GM10266 (cell line): ENCODE measurements at regions not wholly inside any gene's neighbourhood (a gene's known extent, or its start where the extent isn't known, plus 50 kb on each side); places are given as distances from the start of the nearest gene placed in this dataset.
"Not testable (repeated sequence)": the region's sequence is repeated elsewhere in the genome, so short reads cannot be mapped to it uniquely, and the experiment has no call there.

Experiments used
- DNase-seq: peaks from one replicate; pipeline ENCODE4 v3.0.0; 2012; ENCODE audit errors: extremely low spot score
- CTCF ChIP-seq: IDR thresholded peaks from 2 replicates; pipeline ENCODE4 v1.5.1; 2012; ENCODE audit warnings: mild to moderate bottlenecking, low read depth; ENCODE audit not compliant: control insufficient read depth, insufficient read depth; ENCODE audit errors: missing control alignments

- no peak for DNase-seq
Measured at GRCh38 chr9:85334228-85334627, 407.5 kb downstream of the AGTPBP1 start.

GRCh38 chr9:85332487-85332886, 409.3 kb downstream of the AGTPBP1 start:
- TF ChIP-seq CTCF: no peak
- DNase-seq: no peak

More at GRCh38 chr9:85334228-85334627, 407.5 kb downstream of the AGTPBP1 start:
- no peak for TF ChIP-seq CTCF

GRCh38 chr9:85331626-85332025, 410.1 kb downstream of the AGTPBP1 start:
- DNase-seq: no peak

DNA sequence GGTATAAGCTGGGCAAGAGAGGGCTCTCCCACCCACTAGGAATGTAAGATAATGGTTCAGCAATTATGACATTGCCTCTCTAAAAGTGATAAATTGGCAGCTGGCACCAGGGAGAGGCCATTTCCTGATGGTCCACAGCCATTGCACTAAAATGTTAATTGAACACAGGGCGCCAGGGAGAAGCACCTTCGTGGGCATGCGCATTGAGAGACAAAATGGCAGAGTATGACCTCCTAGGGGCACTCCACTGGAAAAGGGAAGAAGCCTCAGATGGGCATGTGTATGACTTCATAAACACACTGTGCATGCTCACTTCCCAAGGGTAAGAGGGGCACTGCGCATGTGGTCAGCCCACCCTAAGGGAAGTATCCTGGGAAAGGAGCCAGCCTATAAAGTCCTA, 419.2 kb downstream of the AGTPBP1 start:
- no peak for TF ChIP-seq CTCF
- DNase-seq: no peak

More at GRCh38 chr9:85331626-85332025, 410.1 kb downstream of the AGTPBP1 start:
- no peak for TF ChIP-seq CTCF

- DNase-seq: no peak
- no peak for TF ChIP-seq CTCF
Measured at GRCh38 chr9:85321561-85321960, 420.2 kb downstream of the AGTPBP1 start.

GRCh38 chr9:85319936-85320656, 421.7 kb downstream of the AGTPBP1 start:
- TF ChIP-seq CTCF: no peak
- no peak for DNase-seq

- not testable (repeated sequence) for DNase-seq
Measured at GRCh38 chr9:85315535-85315934, 426.2 kb downstream of the AGTPBP1 start.

DNA sequence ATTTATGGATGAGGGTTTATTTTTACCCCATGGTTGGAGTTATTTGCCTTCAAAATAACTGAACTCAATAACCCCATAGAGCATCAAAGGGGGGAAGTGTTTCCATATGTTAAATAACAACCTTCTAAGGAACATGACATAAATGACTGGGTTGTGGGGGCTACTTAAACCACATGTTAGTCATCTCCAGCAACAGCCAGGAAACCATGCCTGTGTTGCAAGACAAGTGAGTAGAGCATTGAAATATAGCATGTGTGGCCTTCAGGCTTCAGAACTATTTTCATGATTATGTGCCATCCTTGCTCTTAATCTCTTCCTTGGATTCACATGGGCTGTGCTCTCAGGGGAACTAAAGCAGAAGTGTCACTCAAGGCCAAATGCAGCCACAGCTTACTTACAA, 431.2 kb downstream of the AGTPBP1 start:
- TF ChIP-seq CTCF: no peak
- no peak for DNase-seq
